Stomach (tissue), 8 donors: ENCODE measurements at regions not wholly inside any gene's neighbourhood (a gene's known extent, or its start where the extent isn't known, plus 50 kb on each side); places are given as distances from the start of the nearest gene placed in this dataset.

Source experiments
- DNase-seq, 2 donors: peaks; one replicate each; pipeline versions ENCODE4 v3.0.0 to v3.0.0-alpha.2; 2013 to 2019
- H3K27ac ChIP-seq, 5 donors: fragments of 200-600 bp in 4 of 5; sonication (generic) in 4 of 5; one replicate each; pipeline ENCODE4 v1.5.1; 2013 to 2019; ENCODE audit warnings: mild to moderate bottlenecking in 1 of 5, moderate library complexity in 1 of 5
- H3K27me3 ChIP-seq, 3 donors: fragments of 200-600 bp; sonication (generic); one replicate each; pipeline ENCODE4 v1.5.1; 2017 to 2019; ENCODE audit warnings: mixed run types in 1 of 3
- H3K36me3 ChIP-seq, 4 donors: fragments of 200-600 bp; sonication (generic); 1 replicate in 3 of 4; 2 replicates in 1 of 4; pipeline ENCODE4 v1.5.1; 2016 to 2019
- H3K4me1 ChIP-seq, 4 donors: fragments of 200-600 bp; sonication (generic); one replicate each; pipeline ENCODE4 v1.5.1; 2016 to 2019
- H3K4me3 ChIP-seq, 4 donors: fragments of 200-600 bp; sonication (generic) in 3 of 4; one replicate each; pipeline ENCODE4 v1.5.1; 2016 to 2019; ENCODE audit warnings: mild to moderate bottlenecking in 1 of 4
- H3K9me3 ChIP-seq, 4 donors: fragments of 200-600 bp; sonication (generic); one replicate each; pipeline ENCODE4 v1.5.1; 2016 to 2019
- CTCF ChIP-seq, 7 experiments: fragments of 450-650 bp in 4 of 7; fragments of 200-600 bp in 3 of 7; sonication (generic) in 3 of 7; IDR thresholded peaks; one replicate each; pipeline ENCODE4 v1.5.1; 2016 to 2019; ENCODE audit warnings: antibody characterized with exemption in 7 of 7, control low read depth in 2 of 7, mild to moderate bottlenecking in 1 of 7
- EP300 ChIP-seq: sonication (generic); formaldehyde crosslinking; IDR thresholded peaks from one replicate; pipeline ENCODE4 v1.6.1; 2017; ENCODE audit warnings: antibody characterized with exemption
- POLR2A ChIP-seq, 4 donors: fragments of 450-650 bp; IDR thresholded peaks; one replicate each; pipeline ENCODE4 v1.6.1; 2016; ENCODE audit warnings: antibody characterized with exemption in 4 of 4, control low read depth in 2 of 4, mild to moderate bottlenecking in 1 of 4, moderate library complexity in 1 of 4
- POLR2AphosphoS5 ChIP-seq, 3 donors: sonication (generic); formaldehyde crosslinking; IDR thresholded peaks; one replicate each; pipeline ENCODE4 v1.6.1; 2016; ENCODE audit warnings: antibody characterized with exemption in 3 of 3
- WGBS, 5 donors: extraction: QIAGEN DNeasy Blood & Tissue Kit in 3 of 5; methylation state at CpG; one replicate each; pipeline versions ENCODE4 v1.1.5 to v1.1.7; 2013 to 2018; 5-methylcytosine and 5-hydroxymethylcytosine counted together
- intact Hi-C: fragments of 100-400 bp; cut with DNase I; formaldehyde crosslinking; loops from one replicate; pipeline ENCODE4 v1.15.1; 2023; ENCODE audit warnings: low total_unique reads
- donor health status: healthy with polysubstance abuse.
- donor health status: Bipolar disorder and iron deficiency.
- donor health status: healthy.

GRCh38 chr3:157829786-157830185, 276.4 kb downstream of the SHOX2 start:
- Histone ChIP-seq H3K27me3 (no peaks in the 10 kb centered on the region), H3K4me3 (no peak overlapping the region)
- DNase-seq, result no peak

GRCh38 chr3:157824281-157824680, 281.9 kb downstream of the SHOX2 start:
- TF ChIP-seq POLR2A (IDR thresholded peaks at IDR 0.05), result no peak
- TF ChIP-seq POLR2AphosphoS5 (IDR thresholded peaks at IDR 0.05), result no peak
- TF ChIP-seq CTCF (IDR thresholded peaks at IDR 0.05), result no peak
- TF ChIP-seq EP300, result no peak

More at GRCh38 chr3:157829786-157830185, 276.4 kb downstream of the SHOX2 start:
- TF ChIP-seq POLR2A (IDR thresholded peaks at IDR 0.05), result no peak
- TF ChIP-seq POLR2AphosphoS5 (IDR thresholded peaks at IDR 0.05), result no peak
- Histone ChIP-seq H3K9me3 (peaks cover 0 to 18% (median 14%) of the 10 kb centered on the region in 4 donors), H3K36me3 (no peaks in the 10 kb centered on the region), H3K4me1 (no peaks in the 10 kb centered on the region), H3K27ac (no peak overlapping the region)
- intact Hi-C loops, result no loop called here
- WGBS, 5 donors, result 61 to 87% (median 75%) methylated on average over 2 of the region's 2 CpGs

DNA sequence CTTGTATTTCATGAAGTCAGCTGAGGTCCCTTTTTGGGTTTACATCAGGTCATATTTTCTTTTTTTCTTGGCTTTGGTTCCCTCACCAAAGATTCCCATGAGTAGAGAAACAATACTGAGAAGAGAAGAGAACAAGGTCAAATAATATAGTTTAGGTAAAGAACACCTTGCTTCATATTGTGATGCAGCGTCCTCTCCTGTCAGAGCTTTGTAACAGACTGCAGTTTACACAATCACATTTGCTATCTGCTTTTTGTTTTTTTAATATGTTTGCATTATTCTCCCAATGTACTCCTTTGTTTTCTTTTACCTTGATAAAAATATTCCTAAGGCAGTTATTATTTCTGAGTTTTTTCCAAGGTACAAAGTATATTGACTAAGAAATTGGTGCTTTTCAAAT, 283.2 kb downstream of the SHOX2 start:
- no peak for DNase-seq
- H3K27ac ChIP-seq, result no peak overlapping the region
- WGBS, 5 donors, result 33 to 72% (median 42%) methylated on average over 1 of the region's 1 CpG
- H3K27me3 ChIP-seq, result no peaks in the 10 kb centered on the region
- H3K4me1 ChIP-seq, result no peaks in the 10 kb centered on the region
- H3K9me3 ChIP-seq, result peaks cover 0 to 6% (median under 1%) of the 10 kb centered on the region in 4 donors
- TF ChIP-seq EP300 (no peak), POLR2A (IDR thresholded peaks at IDR 0.05) (no peak), CTCF (IDR thresholded peaks at IDR 0.05) (no peak), POLR2AphosphoS5 (IDR thresholded peaks at IDR 0.05) (no peak)
- no peak overlapping the region for H3K4me3 ChIP-seq
- intact Hi-C loops, result no loop called here
- no peaks in the 10 kb centered on the region for H3K36me3 ChIP-seq

More at GRCh38 chr3:157824281-157824680, 281.9 kb downstream of the SHOX2 start:
- intact Hi-C loops, result no loop called here
- H3K27ac ChIP-seq, result no peak overlapping the region
- H3K4me1 ChIP-seq, result no peaks in the 10 kb centered on the region
- WGBS, 5 donors, result 64 to 73% (median 70%) methylated on average over 4 of the region's 4 CpGs
- no peak overlapping the region for H3K4me3 ChIP-seq
- no peaks in the 10 kb centered on the region for H3K27me3 ChIP-seq
- DNase-seq, result no peak
- peaks cover 0 to 18% (median 13%) of the 10 kb centered on the region in 4 donors for H3K9me3 ChIP-seq
- no peaks in the 10 kb centered on the region for H3K36me3 ChIP-seq

DNA sequence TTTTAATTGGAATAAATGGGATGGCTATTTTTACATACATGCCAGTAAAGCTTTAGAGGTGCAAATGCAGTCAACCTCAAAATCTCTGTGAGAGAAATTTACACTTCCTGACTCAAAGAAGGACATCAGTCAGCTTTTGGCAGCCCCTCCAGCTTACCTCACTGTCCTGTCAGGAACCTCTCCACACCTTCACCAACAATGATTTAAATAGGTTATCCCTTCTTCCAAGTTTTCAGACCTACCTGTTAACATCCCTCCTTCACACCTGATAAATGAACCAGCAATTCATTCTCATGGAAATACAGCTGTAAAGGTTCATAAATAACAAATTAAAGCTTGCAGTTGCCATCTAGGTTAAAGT, 286.1 kb downstream of the SHOX2 start:
- TF ChIP-seq EP300 (no peak), CTCF (IDR thresholded peaks at IDR 0.05) (no peak), POLR2A (IDR thresholded peaks at IDR 0.05) (no peak), POLR2AphosphoS5 (IDR thresholded peaks at IDR 0.05) (no peak)
- Histone ChIP-seq H3K4me3 (no peak overlapping the region), H3K27me3 (no peaks in the 10 kb centered on the region), H3K36me3 (no peaks in the 10 kb centered on the region), H3K27ac (no peak overlapping the region), H3K4me1 (no peaks in the 10 kb centered on the region), H3K9me3 (no peaks in the 10 kb centered on the region)
- no peak for DNase-seq
- intact Hi-C loops, result no loop called here

- Histone ChIP-seq H3K27me3 (no peaks in the 10 kb centered on the region), H3K4me1 (no peaks in the 10 kb centered on the region), H3K27ac (no peak overlapping the region), H3K4me3 (no peak overlapping the region), H3K36me3 (no peaks in the 10 kb centered on the region), H3K9me3 (no peaks in the 10 kb centered on the region)
- peak in 1 of 2 donors; percentile 15 for DNase-seq
- intact Hi-C loops, result no loop called here
- TF ChIP-seq EP300 (no peak), POLR2A (IDR thresholded peaks at IDR 0.05) (no peak), CTCF (IDR thresholded peaks at IDR 0.05) (no peak), POLR2AphosphoS5 (IDR thresholded peaks at IDR 0.05) (no peak)
- WGBS, 5 donors, result 47 to 51% (median 49%) methylated on average over 8 of the region's 8 CpGs
These were observed 286.7 kb downstream of the SHOX2 start for GRCh38 chr3:157819270-157820156.
